GM23338 (cell line): ENCODE measurements at regions not wholly inside any gene's neighbourhood (a gene's known extent, or its start where the extent isn't known, plus 50 kb on each side); places are given as distances from the start of the nearest gene placed in this dataset.
"Not testable (repeated sequence)": the region's sequence is repeated elsewhere in the genome, so short reads cannot be mapped to it uniquely, and the experiment has no call there.

Experiments used
- ATAC-seq: fragments of 200-7000 bp; cut with Tn5 transposase; 3 replicates; pipeline ENCODE4 v1.9.1; 2020
- DNase-seq: peaks from one replicate; pipeline ENCODE4 v3.0.0-alpha.2; 2015; ENCODE audit warnings: low spot score
- H2AFZ ChIP-seq: fragments of 200-600 bp; sonication (generic); 2 replicates; pipeline ENCODE4 v1.8.0; 2016; ENCODE audit warnings: antibody characterized with exemption, mild to moderate bottlenecking, moderate library complexity
- H3F3A ChIP-seq: fragments of 200-600 bp; sonication (generic); replicated peaks from 2 replicates; pipeline ENCODE4 v1.8.0; 2017; ENCODE audit warnings: antibody characterized with exemption, mixed run types, low read depth
- H3K27ac ChIP-seq: fragments of 200-600 bp; sonication (generic); 2 replicates; pipeline ENCODE4 v1.6.1; 2016; ENCODE audit warnings: low read depth
- H3K27me3 ChIP-seq: fragments of 200-600 bp; sonication (generic); 2 replicates; pipeline ENCODE4 v1.8.0; 2016; ENCODE audit warnings: mild to moderate bottlenecking, mixed run types, moderate library complexity; ENCODE audit not compliant: insufficient read depth
- H3K36me3 ChIP-seq: fragments of 200-600 bp; sonication (generic); 2 replicates; pipeline ENCODE4 v1.8.0; 2016; ENCODE audit warnings: mild to moderate bottlenecking; ENCODE audit not compliant: insufficient read depth
- H3K4me1 ChIP-seq: fragments of 200-600 bp; sonication (generic); 2 replicates; pipeline ENCODE4 v1.8.0; 2016; ENCODE audit warnings: mild to moderate bottlenecking, moderate library complexity; ENCODE audit not compliant: insufficient read depth
- H3K4me2 ChIP-seq: fragments of 200-600 bp; sonication (generic); 2 replicates; pipeline ENCODE4 v1.7.1; 2017; ENCODE audit warnings: mixed run types
- H3K4me3 ChIP-seq: fragments of 200-600 bp; sonication (generic); 2 replicates; pipeline ENCODE4 v1.6.1; 2016; ENCODE audit warnings: mixed run types
- H3K79me2 ChIP-seq: fragments of 200-600 bp; sonication (generic); replicated peaks from 2 replicates; pipeline ENCODE4 v1.8.0; 2017; ENCODE audit warnings: mild to moderate bottlenecking; ENCODE audit not compliant: insufficient read depth
- H3K9me2 ChIP-seq: fragments of 200-600 bp; sonication (generic); 2 replicates; pipeline ENCODE4 v1.8.0; 2017; ENCODE audit not compliant: insufficient read depth
- H4K20me1 ChIP-seq: fragments of 200-600 bp; sonication (generic); replicated peaks from 2 replicates; pipeline ENCODE4 v1.8.0; 2017; ENCODE audit warnings: mild to moderate bottlenecking; ENCODE audit not compliant: insufficient read depth
- H3K27ac Mint-ChIP-seq: 2 replicates; pipeline ENCODE4 v1.8.0; 2020; ENCODE audit warnings: inconsistent platforms, mild to moderate bottlenecking, moderate library complexity, mixed read lengths
- H3K27me3 Mint-ChIP-seq: 3 replicates; pipeline ENCODE4 v1.8.0; 2022; ENCODE audit warnings: low read depth, mild to moderate bottlenecking, moderate library complexity, mixed read lengths, inconsistent platforms; ENCODE audit not compliant: insufficient read depth, poor library complexity
- H3K36me3 Mint-ChIP-seq: 3 replicates; pipeline ENCODE4 v1.8.0; 2021; ENCODE audit warnings: low read depth, mild to moderate bottlenecking, inconsistent platforms, moderate library complexity, mixed read lengths
- H3K4me1 Mint-ChIP-seq: 3 replicates; pipeline ENCODE4 v1.8.0; 2020; ENCODE audit warnings: mild to moderate bottlenecking, inconsistent platforms, mixed read lengths
- H3K4me3 Mint-ChIP-seq: 3 replicates; pipeline ENCODE4 v1.8.0; 2021; ENCODE audit warnings: moderate library complexity, mild to moderate bottlenecking, inconsistent platforms, mixed read lengths
- H3K9me3 Mint-ChIP-seq: 3 replicates; pipeline ENCODE4 v1.8.0; 2020; ENCODE audit warnings: moderate library complexity, mild to moderate bottlenecking, inconsistent platforms, mixed read lengths
- EZH2 ChIP-seq: fragments of 200-600 bp; sonication (generic); IDR thresholded peaks from one replicate; pipeline ENCODE4 v1.8.0; 2017; ENCODE audit warnings: antibody characterized with exemption, mild to moderate bottlenecking, low read depth; ENCODE audit not compliant: unreplicated experiment
- EZH2phosphoT487 ChIP-seq: fragments of 200-600 bp; sonication (generic); IDR thresholded peaks from one replicate; pipeline ENCODE4 v1.8.1; 2018; ENCODE audit warnings: antibody characterized with exemption; ENCODE audit not compliant: unreplicated experiment
- JUNB ChIP-seq: IDR thresholded peaks from one replicate; pipeline ENCODE4 v1.6.1; 2016; ENCODE audit warnings: antibody characterized with exemption; ENCODE audit not compliant: unreplicated experiment
- NANOG ChIP-seq: IDR thresholded peaks from 2 replicates; pipeline ENCODE4 v1.6.1; 2016; ENCODE audit warnings: antibody characterized with exemption, borderline replicate concordance
- POLR2AphosphoS5 ChIP-seq: IDR thresholded peaks from 2 replicates; pipeline ENCODE4 v1.6.1; 2016; ENCODE audit warnings: antibody characterized with exemption, low read depth
- STAT1 ChIP-seq: IDR thresholded peaks from one replicate; pipeline ENCODE4 v1.6.1; 2016; ENCODE audit warnings: antibody characterized with exemption; ENCODE audit not compliant: unreplicated experiment
- ZNF114 ChIP-seq: fragments of 250-450 bp; sonication (Bioruptor Pico); IDR thresholded peaks from 2 replicates; pipeline ENCODE4 v1.5.0; 2020; ENCODE audit warnings: mild to moderate bottlenecking, moderate library complexity
- ZNF462 ChIP-seq: fragments of 250-450 bp; sonication (Bioruptor Pico); IDR thresholded peaks from 2 replicates; pipeline ENCODE4 v1.5.0; 2020; ENCODE audit warnings: mild to moderate bottlenecking, moderate library complexity
- TF ChIP-seq, protein P1 (sequence below): IDR thresholded peaks from 2 replicates; pipeline ENCODE4 v1.6.1; 2016; ENCODE audit warnings: antibody characterized with exemption

DNA sequence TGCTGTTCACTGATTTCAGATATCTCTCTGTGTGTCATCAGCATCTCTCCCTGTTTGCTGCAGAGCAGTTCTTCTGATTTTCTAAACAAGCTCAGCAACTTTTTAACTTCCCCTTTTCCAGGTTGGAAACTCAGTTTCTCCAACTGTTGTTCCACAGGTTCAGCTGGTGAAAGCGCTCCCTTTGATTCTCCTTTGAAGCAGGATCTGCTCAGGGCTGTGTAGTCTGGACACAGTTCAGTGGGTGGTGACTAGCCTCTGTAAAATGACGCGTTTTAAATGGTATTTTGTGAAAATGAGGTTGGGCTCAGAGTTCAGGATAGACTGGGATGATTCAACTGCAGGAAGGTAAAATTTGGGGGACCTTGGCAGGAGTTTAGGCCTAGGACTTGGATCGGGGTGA is 106.3 kb downstream of the TRIM43 start (continued):
- TF ChIP-seq ZNF462 (CRISPR knock-in tag), result no peak
- TF ChIP-seq ZNF114 (CRISPR knock-in tag), result no peak
- TF ChIP-seq, protein P1, sequence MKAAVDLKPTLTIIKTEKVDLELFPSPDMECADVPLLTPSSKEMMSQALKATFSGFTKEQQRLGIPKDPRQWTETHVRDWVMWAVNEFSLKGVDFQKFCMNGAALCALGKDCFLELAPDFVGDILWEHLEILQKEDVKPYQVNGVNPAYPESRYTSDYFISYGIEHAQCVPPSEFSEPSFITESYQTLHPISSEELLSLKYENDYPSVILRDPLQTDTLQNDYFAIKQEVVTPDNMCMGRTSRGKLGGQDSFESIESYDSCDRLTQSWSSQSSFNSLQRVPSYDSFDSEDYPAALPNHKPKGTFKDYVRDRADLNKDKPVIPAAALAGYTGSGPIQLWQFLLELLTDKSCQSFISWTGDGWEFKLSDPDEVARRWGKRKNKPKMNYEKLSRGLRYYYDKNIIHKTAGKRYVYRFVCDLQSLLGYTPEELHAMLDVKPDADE, result no peak
- no peak for TF ChIP-seq EZH2phosphoT487
- TF ChIP-seq POLR2AphosphoS5, result no peak
- TF ChIP-seq STAT1, result no peak
- no peak for TF ChIP-seq EZH2
- TF ChIP-seq NANOG, result no peak
- TF ChIP-seq JUNB, result no peak

DNA sequence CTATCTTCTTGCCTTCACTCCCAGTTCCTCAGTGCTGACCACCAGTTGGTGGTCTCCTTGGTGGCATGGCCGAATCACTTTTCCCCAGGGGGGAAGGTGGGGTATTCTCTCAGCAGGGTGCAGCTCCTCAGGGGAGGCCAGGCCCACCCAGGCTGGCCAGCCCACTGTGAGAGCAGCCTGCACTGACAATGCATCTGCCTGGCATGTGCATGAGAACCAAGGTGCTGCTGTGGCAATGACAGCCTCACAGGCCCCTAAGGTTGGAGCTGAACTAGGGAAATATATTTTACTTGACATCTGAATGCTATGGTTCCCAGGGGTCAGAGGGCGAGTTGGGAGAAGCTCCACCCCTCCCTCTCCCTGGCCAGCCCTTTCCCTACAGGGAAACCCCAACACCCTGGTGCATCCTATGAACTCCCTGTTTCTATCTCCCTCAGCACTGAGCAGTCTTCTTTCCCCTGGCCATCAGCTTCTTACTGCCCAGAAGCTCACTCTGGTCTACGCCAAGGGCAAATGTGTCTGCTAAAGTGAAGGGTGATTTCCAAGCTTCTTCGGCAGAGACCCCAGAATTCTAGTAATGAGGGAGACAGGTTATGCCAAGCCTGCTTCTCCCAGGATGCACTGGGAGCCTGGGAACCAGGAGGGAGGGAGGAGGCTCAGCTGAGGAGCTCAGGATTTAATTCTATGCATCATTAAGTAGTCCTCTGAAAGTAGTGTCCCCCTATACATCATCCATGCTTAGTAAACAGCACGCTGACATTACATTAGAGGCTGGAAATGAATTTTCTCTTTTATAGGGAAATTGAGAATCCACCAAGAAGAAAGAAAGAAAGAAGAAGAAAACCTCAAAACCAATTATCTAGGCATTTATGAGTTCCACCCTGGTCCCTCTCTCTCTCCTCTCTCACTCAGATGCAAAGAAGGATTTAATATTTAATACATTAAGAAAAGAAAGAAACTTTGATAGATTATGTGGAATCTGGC is 107.7 kb downstream of the TRIM43 start:
- not testable (repeated sequence) for H3K79me2 ChIP-seq, H3K27ac ChIP-seq, DNase-seq, H3K27me3 ChIP-seq, H4K20me1 ChIP-seq, H3K4me1 Mint-ChIP-seq, H3K4me3 Mint-ChIP-seq, H3K36me3 Mint-ChIP-seq, H3K9me2 ChIP-seq, H3K27ac Mint-ChIP-seq, H3K9me3 Mint-ChIP-seq, H3K36me3 ChIP-seq, H3K27me3 Mint-ChIP-seq, H3F3A ChIP-seq, H3K4me3 ChIP-seq, ATAC-seq, H3K4me1 ChIP-seq, H3K4me2 ChIP-seq, H2AFZ ChIP-seq
